ENCODE measurements at regions not wholly inside any gene's neighbourhood (a gene's known extent, or its start where the extent isn't known, plus 50 kb on each side); places are given as distances from the start of the nearest gene placed in this dataset.
"Not testable (repeated sequence)": the region's sequence is repeated elsewhere in the genome, so short reads cannot be mapped to it uniquely, and the experiment has no call there.

- no peak for DNase-seq (ENCODE audit: extremely low read depth, low read depth)
- H3K4me3 ChIP-seq (replicated peaks; ENCODE audit: low read depth, low read length), result no peak overlapping the region
- no peak for TF ChIP-seq CTCF (IDR thresholded peaks at IDR 0.05; ENCODE audit: low read depth, low read length, missing control alignments)
These were observed 220.5 kb downstream of the FOXD4L6 start for GRCh38 chr9:40907657-40908624.

GRCh38 chr9:40906879-40907278, 221.6 kb downstream of the FOXD4L6 start:
- not testable (repeated sequence) for DNase-seq (ENCODE audit: extremely low read depth, low read depth); H3K4me3 ChIP-seq (replicated peaks; ENCODE audit: low read depth, low read length)

- DNase-seq (ENCODE audit: extremely low read depth, low read depth), result not testable (repeated sequence)
These were observed 236.2 kb downstream of the FOXD4L6 start for GRCh38 chr9:40892315-40892714.

DNA sequence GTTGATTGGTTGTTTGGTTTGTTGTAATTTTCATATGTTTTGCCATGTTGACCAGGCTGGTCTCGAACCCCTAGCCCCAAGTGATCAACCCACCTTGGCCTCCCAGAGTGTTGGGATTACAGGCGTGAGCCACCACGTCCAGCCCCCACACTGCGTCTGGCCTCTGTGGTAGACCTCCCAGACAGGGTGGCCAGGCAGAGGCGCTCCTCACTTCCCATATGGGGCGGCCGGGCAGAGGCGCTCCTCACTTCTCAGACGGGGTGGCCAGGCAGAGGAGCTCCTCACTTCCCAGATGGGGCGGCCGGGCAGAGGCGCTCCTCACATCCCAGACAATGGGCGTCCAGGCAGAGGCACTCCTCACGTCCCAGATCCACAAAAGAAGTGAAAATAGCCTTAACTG, 242.6 kb downstream of the FOXD4L6 start:
- DNase-seq (ENCODE audit: extremely low read depth, low read depth), result not testable (repeated sequence)

More at GRCh38 chr9:40892315-40892714, 236.2 kb downstream of the FOXD4L6 start:
- not testable (repeated sequence) for H3K4me3 ChIP-seq (replicated peaks; ENCODE audit: low read depth, low read length)

GRCh38 chr9:40884902-40885490, 243.5 kb downstream of the FOXD4L6 start:
- not testable (repeated sequence) for H3K4me3 ChIP-seq (replicated peaks; ENCODE audit: low read depth, low read length); DNase-seq (ENCODE audit: extremely low read depth, low read depth)

More for the DNA sequence above, 242.6 kb downstream of the FOXD4L6 start:
- H3K4me3 ChIP-seq (replicated peaks; ENCODE audit: low read depth, low read length), result not testable (repeated sequence)

DNA sequence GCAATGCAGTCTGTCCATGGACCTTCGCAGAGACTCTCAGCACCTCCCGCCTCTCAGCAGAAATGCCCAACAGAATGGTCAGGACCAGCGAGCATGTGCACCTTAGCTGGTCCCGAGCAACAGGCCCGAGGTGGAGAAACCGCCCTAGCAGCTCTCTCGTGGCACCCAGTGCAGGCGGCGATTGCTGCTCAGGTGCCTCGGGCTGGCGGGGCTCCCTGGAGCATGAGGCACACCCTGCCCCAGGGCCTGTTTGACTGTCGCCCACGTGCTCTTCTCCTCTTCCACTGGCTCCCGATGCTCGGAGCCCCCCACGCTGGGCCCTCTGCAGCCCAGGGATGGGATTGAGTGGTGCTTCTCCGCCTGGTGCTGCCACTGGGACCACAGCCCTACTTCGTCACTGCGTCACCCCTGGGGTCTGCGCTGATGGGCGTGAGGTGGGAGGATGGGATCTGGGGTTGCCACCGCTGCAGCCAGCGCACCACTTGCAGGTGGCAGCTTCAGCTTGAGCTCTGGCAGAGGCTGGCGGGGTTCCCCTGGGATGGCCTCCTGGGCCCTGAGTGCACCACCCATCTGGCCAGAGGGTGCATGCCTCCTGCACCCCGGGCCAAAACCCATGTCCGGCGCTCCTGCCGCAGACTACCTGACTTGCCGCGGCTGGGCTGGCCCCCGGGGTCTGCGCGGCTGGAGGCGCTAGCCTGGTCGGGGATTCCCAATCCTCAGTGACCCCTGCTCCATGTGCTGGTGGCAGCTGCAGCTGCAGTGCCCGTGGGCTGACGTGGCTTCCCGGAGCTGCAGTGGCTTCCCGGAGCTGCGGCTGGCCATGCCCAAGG, 244.2 kb downstream of the FOXD4L6 start:
- no peak for TF ChIP-seq CTCF (IDR thresholded peaks at IDR 0.05; ENCODE audit: low read depth, low read length, missing control alignments)
- DNase-seq (ENCODE audit: extremely low read depth, low read depth), result no peak

GRCh38 chr9:40883423-40884071, 244.9 kb downstream of the FOXD4L6 start:
- not testable (repeated sequence) for H3K4me3 ChIP-seq (replicated peaks; ENCODE audit: low read depth, low read length); DNase-seq (ENCODE audit: extremely low read depth, low read depth)

More for the DNA sequence above, 244.2 kb downstream of the FOXD4L6 start:
- H3K4me3 ChIP-seq (replicated peaks; ENCODE audit: low read depth, low read length), result no peak overlapping the region

DNA sequence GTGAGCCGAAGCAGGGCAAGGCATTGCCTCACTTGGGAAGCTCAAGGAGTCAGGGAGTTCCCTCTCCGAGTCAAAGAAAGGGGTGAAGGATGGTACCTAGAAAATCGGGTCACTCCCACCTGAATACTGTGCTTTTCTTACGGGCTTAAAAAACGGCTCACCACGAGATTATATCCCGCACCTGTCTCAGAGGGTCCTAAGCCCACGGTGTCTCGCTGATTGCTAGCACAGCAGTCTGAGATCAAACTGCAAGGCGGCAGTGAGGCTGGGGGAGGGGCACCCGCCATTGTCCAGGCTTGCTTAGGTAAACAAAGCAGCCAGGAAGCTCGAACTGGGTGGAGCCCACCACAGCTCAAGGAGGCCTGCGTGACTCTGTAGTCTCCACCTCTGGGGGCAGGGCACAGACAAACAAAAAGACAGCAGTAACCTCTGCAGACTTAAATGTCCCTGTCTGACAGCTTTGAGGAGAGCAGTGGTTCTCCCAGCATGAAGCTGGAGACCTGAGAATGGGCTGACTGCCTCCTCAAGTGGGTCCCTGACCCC, 254.7 kb downstream of the FOXD4L6 start:
- DNase-seq (ENCODE audit: extremely low read depth, low read depth), result not testable (repeated sequence)

GRCh38 chr9:40868437-40868836, 260.0 kb downstream of the FOXD4L6 start:
- not testable (repeated sequence) for DNase-seq (ENCODE audit: extremely low read depth, low read depth); H3K4me3 ChIP-seq (replicated peaks; ENCODE audit: low read depth, low read length)

More for the DNA sequence above, 254.7 kb downstream of the FOXD4L6 start:
- H3K4me3 ChIP-seq (replicated peaks; ENCODE audit: low read depth, low read length), result not testable (repeated sequence)

Data from HFF-Myc (cell line).